GM19351 (cell line): ENCODE measurements at regions not wholly inside any gene's neighbourhood (a gene's known extent, or its start where the extent isn't known, plus 50 kb on each side); places are given as distances from the start of the nearest gene placed in this dataset.

Experiments
- ATAC-seq: cut with Tn5 transposase; IDR thresholded peaks from one replicate; pipeline ENCODE4 v1.9.1; 2021; ENCODE audit warnings: mild to moderate bottlenecking, moderate library complexity; ENCODE audit not compliant: unreplicated experiment

DNA sequence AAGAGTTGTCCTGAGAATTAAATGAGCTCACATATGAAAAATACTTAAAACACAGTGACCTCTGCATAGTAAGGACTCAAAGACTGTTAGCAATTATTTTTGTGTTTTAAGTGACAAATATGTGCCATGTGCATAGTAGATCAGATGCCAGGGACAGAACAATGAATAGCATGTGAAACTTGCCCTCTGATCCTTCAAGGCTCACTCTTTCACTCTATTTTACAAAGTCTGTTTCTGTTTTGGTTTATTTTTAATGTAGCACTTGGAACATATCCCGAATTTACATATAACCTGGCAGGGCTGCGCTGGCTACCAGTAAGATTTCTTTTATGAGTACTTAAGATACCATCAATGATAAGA is 135.5 kb upstream of the TNFAIP3 start:
- no peak for ATAC-seq

GRCh38 chr6:137731960-137732616 is 135.0 kb upstream of the TNFAIP3 start:
- ATAC-seq = no peak

DNA sequence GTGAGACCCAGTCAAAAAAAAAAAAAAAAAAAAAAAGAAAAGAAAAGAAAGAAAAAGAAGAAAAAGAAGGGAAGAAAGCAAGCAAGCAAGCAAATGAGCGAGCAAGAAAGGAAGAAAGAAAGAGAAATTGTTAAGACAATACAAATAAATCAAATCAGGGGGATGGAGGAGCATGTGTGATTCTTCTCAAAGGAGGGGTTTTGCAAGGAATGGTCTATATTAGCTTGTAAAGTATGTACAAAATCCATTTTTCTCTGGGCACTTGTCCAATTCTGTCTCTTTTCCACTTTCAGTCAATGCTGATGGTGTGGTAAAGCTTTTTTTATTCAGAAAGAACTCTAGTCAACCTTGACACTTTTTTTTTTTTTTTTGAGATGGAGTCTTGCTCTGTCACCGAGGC is 133.7 kb upstream of the TNFAIP3 start:
- ATAC-seq = no peak

GRCh38 chr6:137734005-137734874 is 132.8 kb upstream of the TNFAIP3 start:
- no peak for ATAC-seq

DNA sequence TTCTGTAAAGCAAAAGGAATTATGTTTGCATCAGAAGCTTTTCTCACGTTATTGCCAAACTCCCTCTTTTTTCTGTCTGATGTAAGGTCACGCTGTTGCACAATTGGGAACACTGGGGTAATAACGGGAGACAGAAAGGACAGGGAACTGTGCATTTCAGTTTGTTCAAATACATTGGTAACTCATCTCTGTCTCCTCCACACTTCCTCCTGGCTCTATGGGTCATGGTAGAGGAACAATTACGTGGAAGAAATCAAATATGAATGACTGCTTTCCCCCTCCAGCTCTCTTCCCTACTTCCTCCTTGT is 132.2 kb upstream of the TNFAIP3 start:
- no peak for ATAC-seq

DNA sequence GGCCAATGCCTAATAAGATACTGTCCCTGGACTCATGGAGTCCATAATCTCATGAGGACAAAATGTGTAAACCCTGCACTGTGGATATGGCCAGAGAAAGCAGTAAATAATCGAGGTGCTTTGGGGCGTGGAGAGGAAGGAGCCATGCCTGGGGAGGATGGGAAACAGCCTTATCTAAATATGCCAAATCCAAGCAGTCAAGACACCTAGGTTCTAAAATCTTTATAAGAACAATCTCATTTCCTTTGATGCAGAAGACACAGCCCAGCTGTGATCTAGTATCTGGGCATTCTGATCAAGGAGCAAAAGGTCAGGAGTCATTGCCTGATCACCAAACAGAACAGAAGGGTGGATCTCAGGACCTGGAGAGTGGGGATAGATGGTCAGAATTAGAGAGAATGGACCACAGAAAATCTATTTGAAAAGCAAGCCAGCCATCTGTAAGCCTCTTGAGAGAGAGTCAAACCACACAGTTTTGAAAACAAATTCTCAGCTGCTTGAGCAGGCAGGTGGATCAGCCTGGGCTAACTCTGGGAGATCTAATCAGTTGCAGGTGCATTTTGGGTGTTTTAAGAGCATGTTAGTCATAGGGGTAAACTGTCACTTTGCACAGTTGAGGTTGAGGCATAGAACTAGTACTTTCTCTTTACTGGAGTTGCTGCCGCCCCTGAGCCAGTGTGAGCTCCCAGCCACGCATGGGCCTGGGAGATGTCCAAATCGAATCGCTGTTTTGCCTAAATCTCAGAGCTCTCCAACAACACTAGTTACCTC is 130.8 kb upstream of the TNFAIP3 start:
- ATAC-seq = peak; percentile 93

- no peak for ATAC-seq
Measured at GRCh38 chr6:137736911-137737310, 130.1 kb upstream of the TNFAIP3 start.

GRCh38 chr6:137737836-137738596 is 129.0 kb upstream of the TNFAIP3 start:
- ATAC-seq = no peak

DNA sequence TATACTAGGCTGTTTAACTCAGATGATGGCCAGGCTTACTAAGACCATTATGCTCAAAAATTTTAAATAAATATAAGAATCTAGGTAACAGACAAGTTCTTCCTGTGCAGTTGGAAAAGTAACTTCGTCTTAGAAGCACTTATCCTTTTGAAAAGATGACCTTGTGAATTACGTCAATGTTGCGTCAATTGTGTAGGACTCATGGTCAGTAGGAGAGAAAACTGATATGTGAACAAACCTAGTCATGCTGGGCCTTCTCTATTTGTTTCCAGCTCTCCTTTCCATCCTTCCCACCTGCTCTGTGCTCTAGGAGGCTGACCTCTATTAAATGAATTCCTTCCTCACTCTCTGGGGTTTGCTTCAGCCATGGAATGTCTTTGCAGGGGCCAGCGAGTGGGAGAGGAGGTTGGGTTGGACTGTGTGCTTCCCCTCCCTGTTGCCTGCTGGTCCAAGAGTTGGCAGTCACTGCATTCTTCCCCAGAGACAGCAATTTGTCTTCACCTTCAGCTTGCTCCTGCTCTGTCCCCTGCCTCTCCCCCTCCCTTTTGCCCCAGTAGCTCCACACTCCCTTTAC is 128.0 kb upstream of the TNFAIP3 start:
- ATAC-seq = no peak

- no peak for ATAC-seq
Measured at GRCh38 chr6:137739544-137739943, 127.5 kb upstream of the TNFAIP3 start.

DNA sequence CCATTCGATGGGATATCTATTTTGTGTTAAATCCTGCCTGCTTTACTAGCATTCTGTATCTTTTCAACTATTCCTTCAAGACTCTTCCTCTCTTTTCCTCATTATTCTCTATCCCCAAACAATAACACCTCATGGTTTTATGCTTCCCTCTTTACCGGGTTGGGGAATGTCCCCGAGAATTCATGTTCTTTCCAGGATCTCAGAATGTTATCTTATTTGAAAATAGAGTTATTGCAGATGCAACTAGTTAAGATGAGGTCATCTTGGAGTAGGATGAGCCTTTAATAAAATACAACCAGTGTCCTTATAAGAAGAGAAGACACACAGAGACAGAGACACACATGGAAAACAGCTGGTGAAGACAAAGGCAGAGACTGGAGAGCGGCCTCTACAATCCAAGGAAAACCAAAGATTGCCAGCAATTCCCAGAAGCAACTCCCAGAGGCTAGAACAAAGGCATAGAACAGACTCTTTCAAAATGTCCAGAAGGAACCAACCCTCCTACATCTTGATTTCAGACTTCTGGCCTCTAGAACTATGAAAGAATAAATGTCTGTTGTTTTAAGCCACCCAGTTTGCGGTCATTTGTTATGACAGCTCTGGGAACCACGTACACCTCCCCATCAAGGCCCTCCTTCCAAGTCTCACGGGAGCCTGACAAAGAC is 126.8 kb upstream of the TNFAIP3 start:
- no peak for ATAC-seq

- ATAC-seq = no peak
Measured at GRCh38 chr6:137740967-137741761, 125.9 kb upstream of the TNFAIP3 start.

- ATAC-seq = no peak
Measured at GRCh38 chr6:137743493-137743892, 123.6 kb upstream of the TNFAIP3 start.

DNA sequence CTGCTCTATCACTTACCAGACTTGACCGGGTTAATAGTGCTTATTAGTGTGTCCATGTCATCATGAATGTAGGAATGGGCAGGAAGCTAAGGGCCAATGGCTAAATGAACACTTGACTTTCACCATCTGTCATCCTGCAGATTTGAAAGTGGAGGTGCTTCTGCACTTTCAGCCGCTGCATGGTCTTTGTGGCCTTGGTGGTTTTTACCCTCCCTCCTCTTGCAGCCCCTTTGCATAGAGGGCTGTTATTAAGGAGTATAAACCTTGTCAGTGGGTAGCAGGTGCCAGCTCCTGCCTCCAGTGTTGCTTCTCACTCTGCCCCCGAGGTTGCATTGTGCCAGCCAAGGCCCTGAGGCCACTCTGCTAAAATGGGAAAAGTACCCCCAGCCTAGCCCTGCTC is 122.2 kb upstream of the TNFAIP3 start:
- peak; percentile 78 for ATAC-seq

DNA sequence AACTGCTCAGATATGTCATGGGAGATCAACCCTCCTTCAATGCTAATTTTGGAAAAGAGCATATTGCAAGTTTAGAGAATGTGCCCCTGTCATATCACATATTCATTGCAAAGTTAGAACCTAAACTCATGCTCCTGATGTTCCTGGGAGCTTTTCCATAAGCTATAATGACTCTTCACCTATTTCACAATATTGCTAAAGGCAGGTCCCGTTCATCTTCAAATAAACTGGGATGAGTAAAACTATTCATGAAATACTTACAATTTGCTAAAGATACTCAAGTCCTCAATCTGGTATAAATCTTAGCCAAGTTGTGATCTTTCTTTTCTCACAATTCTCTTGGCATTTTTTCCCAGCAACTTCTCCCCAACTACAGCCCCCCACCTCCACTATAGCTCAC is 121.7 kb upstream of the TNFAIP3 start:
- no peak for ATAC-seq

- no peak for ATAC-seq
Measured at GRCh38 chr6:137746264-137746663, 120.8 kb upstream of the TNFAIP3 start.

DNA sequence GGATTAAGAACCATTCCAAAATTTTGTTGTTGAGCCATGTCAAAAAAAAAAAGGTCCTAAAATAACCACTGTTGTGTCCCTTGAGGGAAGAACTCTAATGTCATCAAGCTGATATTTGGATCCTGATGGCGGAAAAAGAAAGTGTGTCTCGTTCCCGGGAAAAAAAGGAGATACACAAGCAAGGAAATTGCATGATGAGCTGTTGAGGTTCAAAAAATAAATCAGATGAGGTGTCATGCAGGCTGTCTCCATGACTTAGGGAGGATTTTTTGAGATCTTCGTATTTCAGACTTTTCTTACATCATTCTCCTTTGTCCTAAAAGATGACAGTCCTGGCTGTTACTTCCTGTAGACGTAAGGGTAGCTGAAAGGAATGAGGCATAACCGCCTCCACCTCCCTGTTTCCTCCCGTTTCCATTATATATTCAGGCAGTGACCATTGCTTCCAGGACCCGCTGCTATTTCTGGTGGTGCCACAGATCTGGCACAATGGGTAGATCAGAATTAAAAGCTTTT is 117.3 kb upstream of the TNFAIP3 start:
- ATAC-seq = no peak

GRCh38 chr6:137750297-137750696 is 116.8 kb upstream of the TNFAIP3 start:
- no peak for ATAC-seq
